H9 (cell line): ENCODE measurements at regions not wholly inside any gene's neighbourhood (a gene's known extent, or its start where the extent isn't known, plus 50 kb on each side); places are given as distances from the start of the nearest gene placed in this dataset.

Experiments
- DNase-seq: peaks from one replicate; pipeline ENCODE4 v3.0.0-alpha.2; 2017
- H2AFZ ChIP-seq: one replicate; pipeline ENCODE4 v1.6.1; 2013; ENCODE audit warnings: mild to moderate bottlenecking, low read length, control low read depth, moderate library complexity
- H2AK5ac ChIP-seq: 2 replicates; pipeline ENCODE4 v1.6.1; 2013; ENCODE audit warnings: low read length, control low read depth, mixed read lengths; ENCODE audit not compliant: insufficient read length
- H2BK120ac ChIP-seq: one replicate; pipeline ENCODE4 v1.6.1; 2013; ENCODE audit warnings: low read depth, mild to moderate bottlenecking, low read length, control low read depth, inconsistent platforms; ENCODE audit not compliant: poor library complexity, severe bottlenecking
- H2BK12ac ChIP-seq: 2 replicates; pipeline ENCODE4 v1.6.1; 2013; ENCODE audit warnings: low read length, control low read depth, mixed read lengths, low read depth; ENCODE audit not compliant: insufficient read length
- H2BK15ac ChIP-seq: 2 replicates; pipeline ENCODE4 v1.6.1; 2013; ENCODE audit warnings: low read depth, low read length, control low read depth
- H2BK20ac ChIP-seq: one replicate; pipeline ENCODE4 v1.6.1; 2013; ENCODE audit warnings: low read depth, mild to moderate bottlenecking, low read length, control low read depth, inconsistent platforms; ENCODE audit not compliant: poor library complexity, severe bottlenecking
- H2BK5ac ChIP-seq: 2 replicates; pipeline ENCODE4 v1.6.1; 2013; ENCODE audit warnings: low read length, control low read depth, mixed read lengths; ENCODE audit not compliant: insufficient read length
- H3K14ac ChIP-seq: 2 replicates; pipeline ENCODE4 v1.6.1; 2013; ENCODE audit warnings: low read length, control low read depth; ENCODE audit not compliant: insufficient read depth
- H3K18ac ChIP-seq: 2 replicates; pipeline ENCODE4 v1.6.1; 2013; ENCODE audit warnings: low read depth, mild to moderate bottlenecking, mixed read lengths, low read length, control low read depth; ENCODE audit not compliant: insufficient read length
- H3K23ac ChIP-seq: 2 replicates; pipeline ENCODE4 v1.6.1; 2013; ENCODE audit warnings: low read length, control low read depth, mixed read lengths, low read depth; ENCODE audit not compliant: insufficient read length
- H3K23me2 ChIP-seq: 2 replicates; pipeline ENCODE4 v1.6.1; 2013; ENCODE audit warnings: low read depth, mild to moderate bottlenecking, mixed read lengths, low read length, control low read depth; ENCODE audit not compliant: insufficient read length, poor library complexity, severe bottlenecking
- H3K27ac ChIP-seq: 2 replicates; pipeline ENCODE4 v1.5.1; 2013; ENCODE audit warnings: low read length, control low read depth, mixed read lengths, low read depth; ENCODE audit not compliant: insufficient read length
- H3K27me3 ChIP-seq: 2 replicates; pipeline ENCODE4 v1.6.1; 2013; ENCODE audit warnings: low read length, control low read depth, inconsistent platforms; ENCODE audit not compliant: insufficient read depth
- H3K4ac ChIP-seq: 2 replicates; pipeline ENCODE4 v1.6.1; 2013; ENCODE audit warnings: low read depth, mild to moderate bottlenecking, control low read depth, inconsistent platforms, low read length, moderate library complexity
- H3K4me1 ChIP-seq: 2 replicates; pipeline ENCODE4 v1.6.1; 2013; ENCODE audit warnings: low read length, control low read depth, inconsistent platforms; ENCODE audit not compliant: insufficient read depth
- H3K4me2 ChIP-seq: 2 replicates; pipeline ENCODE4 v1.6.1; 2013; ENCODE audit warnings: low read length, control low read depth, mixed read lengths; ENCODE audit not compliant: insufficient read length, insufficient read depth
- H3K56ac ChIP-seq: 2 replicates; pipeline ENCODE4 v1.6.1; 2013; ENCODE audit warnings: low read depth, mild to moderate bottlenecking, mixed read lengths, low read length, control low read depth; ENCODE audit not compliant: insufficient read length
- H3K79me1 ChIP-seq: 2 replicates; pipeline ENCODE4 v1.6.1; 2013; ENCODE audit warnings: low read depth, mild to moderate bottlenecking, moderate library complexity, low read length, control low read depth, inconsistent platforms; ENCODE audit not compliant: insufficient read depth, poor library complexity, severe bottlenecking
- H3K79me2 ChIP-seq: 2 replicates; pipeline ENCODE4 v1.6.1; 2013; ENCODE audit warnings: low read length, control low read depth, inconsistent platforms; ENCODE audit not compliant: insufficient read depth
- H3K9ac ChIP-seq: 2 replicates; pipeline ENCODE4 v1.6.1; 2013; ENCODE audit warnings: low read length, control low read depth, mixed read lengths; ENCODE audit not compliant: insufficient read length; ENCODE audit errors: extremely low read depth
- H3K9me3 ChIP-seq: one replicate; pipeline ENCODE4 v1.6.1; 2013; ENCODE audit warnings: low read depth, low read length, inconsistent platforms; ENCODE audit not compliant: control insufficient read depth
- H3T11ph ChIP-seq: one replicate; pipeline ENCODE4 v1.6.1; 2013; ENCODE audit warnings: mild to moderate bottlenecking, low read length, control low read depth, inconsistent platforms
- H4K20me1 ChIP-seq: one replicate; pipeline ENCODE4 v1.6.1; 2013; ENCODE audit not compliant: control insufficient read depth, insufficient read length, insufficient read depth
- H4K5ac ChIP-seq: 2 replicates; pipeline ENCODE4 v1.6.1; 2013; ENCODE audit warnings: low read depth, mild to moderate bottlenecking, mixed read lengths, low read length, control low read depth; ENCODE audit not compliant: insufficient read length
- H4K8ac ChIP-seq: replicated peaks from 2 replicates; pipeline ENCODE4 v1.6.1; 2013; ENCODE audit warnings: low read length, control low read depth, mixed read lengths, low read depth; ENCODE audit not compliant: insufficient read length
- H4K91ac ChIP-seq: 2 replicates; pipeline ENCODE4 v1.6.1; 2013; ENCODE audit warnings: low read depth, mild to moderate bottlenecking, moderate library complexity, mixed read lengths, low read length, control low read depth; ENCODE audit not compliant: insufficient read length
- H3K27ac Mint-ChIP-seq, 3 experiments: 2 replicates in 2 of 3; 3 replicates in 1 of 3; pipeline ENCODE4 v1.8.0; 2020 to 2021; ENCODE audit warnings: mixed read lengths in 3 of 3, mild to moderate bottlenecking in 1 of 3, moderate library complexity in 1 of 3
- H3K27me3 Mint-ChIP-seq: 2 replicates; pipeline ENCODE4 v1.8.0; 2021; ENCODE audit warnings: low read depth, mild to moderate bottlenecking, moderate library complexity, mixed read lengths
- H3K36me3 Mint-ChIP-seq, 3 experiments: 2 replicates in 2 of 3; 3 replicates in 1 of 3; pipeline ENCODE4 v1.8.0; 2020 to 2021; ENCODE audit warnings: low read depth in 3 of 3, mixed read lengths in 3 of 3; ENCODE audit not compliant: insufficient read depth in 1 of 3
- H3K4me1 Mint-ChIP-seq, 2 experiments: 2 replicates each; pipeline ENCODE4 v1.8.0; 2020; ENCODE audit warnings: mixed read lengths in 2 of 2
- H3K4me3 Mint-ChIP-seq, 2 experiments: 2 replicates in 1 of 2; 3 replicates in 1 of 2; pipeline ENCODE4 v1.8.0; 2020 to 2021; ENCODE audit warnings: mild to moderate bottlenecking in 2 of 2, mixed read lengths in 2 of 2, moderate library complexity in 1 of 2
- H3K9me3 Mint-ChIP-seq, 2 experiments: 2 replicates in 1 of 2; 3 replicates in 1 of 2; pipeline ENCODE4 v1.8.0; 2020; ENCODE audit warnings: mild to moderate bottlenecking in 2 of 2, mixed read lengths in 2 of 2, moderate library complexity in 1 of 2
- CTCF ChIP-seq: fragments of 200-600 bp; sonication (generic); conservative IDR thresholded peaks from 3 replicates; pipeline ENCODE4 v1.8.0; 2021; ENCODE audit warnings: antibody characterized with exemption, mild to moderate bottlenecking
- WGBS: extraction: QIAGEN DNeasy Blood & Tissue Kit; methylation state at CpG from one replicate; pipeline ENCODE4 v1.1.7; 2013; ENCODE audit warnings: missing lambda C conversion rate, low lambda C conversion rate, mixed read lengths; ENCODE audit not compliant: insufficient read length; ENCODE audit errors: extremely low coverage; 5-methylcytosine and 5-hydroxymethylcytosine counted together

- Mint-ChIP-seq H3K4me1 (peaks cover 2 to 18% of the 10 kb centered on the region in 2 experiments; a peak in 3 of 4 replicates), H3K27ac (no peak overlapping the region), H3K4me3 (no peak overlapping the region), H3K36me3 (no peaks in the 10 kb centered on the region), H3K9me3 (no peaks in the 10 kb centered on the region), H3K27me3 (no peaks in the 10 kb centered on the region)
- Histone ChIP-seq H3K79me1 (no peaks in the 10 kb centered on the region), H3K27ac (no peak overlapping the region), H3K23ac (no peak overlapping the region), H3K4me2 (no peak overlapping the region), H3T11ph (no peak overlapping the region), H4K20me1 (no peaks in the 10 kb centered on the region), H3K56ac (no peak overlapping the region), H2BK20ac (no peak overlapping the region), H3K4me1 (0 out of 2 replicates have a peak, but pooled peaks cover 1% of the 10 kb centered on the region), H3K18ac (no peak overlapping the region), H2BK12ac (no peak overlapping the region), H3K9me3 (no peaks in the 10 kb centered on the region), H3K23me2 (no peaks in the 10 kb centered on the region), H2AFZ (no peak overlapping the region), H2BK120ac (no peak overlapping the region), H3K14ac (no peak overlapping the region), H4K8ac (no peak overlapping the region), H4K5ac (no peak overlapping the region), H2AK5ac (no peak overlapping the region), H2BK15ac (no peak overlapping the region), H3K27me3 (no peaks in the 10 kb centered on the region), H3K4ac (no peak overlapping the region), H4K91ac (no peak overlapping the region), H2BK5ac (no peak overlapping the region), H3K79me2 (no peaks in the 10 kb centered on the region), H3K9ac (no peak overlapping the region)
- TF ChIP-seq CTCF: no peak
- no CpG with 5 or more reads among the region's 1 CpG for WGBS
- DNase-seq: no peak
Measured at GRCh38 chr4:71277353-71277752, 61.5 kb upstream of the SLC4A4 start.
